ENCODE measurements at regions not wholly inside any gene's neighbourhood (a gene's known extent, or its start where the extent isn't known, plus 50 kb on each side); places are given as distances from the start of the nearest gene placed in this dataset.

- TF ChIP-seq EP300 (IDR thresholded peaks at IDR 0.05), result no peak
- no peak for TF ChIP-seq POLR2AphosphoS5 (IDR thresholded peaks at IDR 0.05)
- TF ChIP-seq POLR2A (IDR thresholded peaks at IDR 0.05), result no peak
- TF ChIP-seq, protein P1, sequence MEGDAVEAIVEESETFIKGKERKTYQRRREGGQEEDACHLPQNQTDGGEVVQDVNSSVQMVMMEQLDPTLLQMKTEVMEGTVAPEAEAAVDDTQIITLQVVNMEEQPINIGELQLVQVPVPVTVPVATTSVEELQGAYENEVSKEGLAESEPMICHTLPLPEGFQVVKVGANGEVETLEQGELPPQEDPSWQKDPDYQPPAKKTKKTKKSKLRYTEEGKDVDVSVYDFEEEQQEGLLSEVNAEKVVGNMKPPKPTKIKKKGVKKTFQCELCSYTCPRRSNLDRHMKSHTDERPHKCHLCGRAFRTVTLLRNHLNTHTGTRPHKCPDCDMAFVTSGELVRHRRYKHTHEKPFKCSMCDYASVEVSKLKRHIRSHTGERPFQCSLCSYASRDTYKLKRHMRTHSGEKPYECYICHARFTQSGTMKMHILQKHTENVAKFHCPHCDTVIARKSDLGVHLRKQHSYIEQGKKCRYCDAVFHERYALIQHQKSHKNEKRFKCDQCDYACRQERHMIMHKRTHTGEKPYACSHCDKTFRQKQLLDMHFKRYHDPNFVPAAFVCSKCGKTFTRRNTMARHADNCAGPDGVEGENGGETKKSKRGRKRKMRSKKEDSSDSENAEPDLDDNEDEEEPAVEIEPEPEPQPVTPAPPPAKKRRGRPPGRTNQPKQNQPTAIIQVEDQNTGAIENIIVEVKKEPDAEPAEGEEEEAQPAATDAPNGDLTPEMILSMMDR (IDR thresholded peaks at IDR 0.05), result no peak
- WGBS, 5 donors, result 90 to 96% (median 93%) methylated on average over 14 to 18 of the region's 18 CpGs
- Histone ChIP-seq H3K36me3 (no peaks in the 10 kb centered on the region), H3K27me3 (no peaks in the 10 kb centered on the region), H3K9me3 (peaks cover 0 to 10% (median 1%) of the 10 kb centered on the region in 4 donors), H3K4me3 (no peak overlapping the region), H3K27ac (no peak overlapping the region), H3K4me1 (no peaks in the 10 kb centered on the region)
- intact Hi-C loops (cut with DNase I; ENCODE audit: low total_unique reads), result no loop called here
- no peak for DNase-seq
Measured at GRCh38 chr2:187002242-187002641, 153.3 kb upstream of the ZSWIM2 start.

DNA sequence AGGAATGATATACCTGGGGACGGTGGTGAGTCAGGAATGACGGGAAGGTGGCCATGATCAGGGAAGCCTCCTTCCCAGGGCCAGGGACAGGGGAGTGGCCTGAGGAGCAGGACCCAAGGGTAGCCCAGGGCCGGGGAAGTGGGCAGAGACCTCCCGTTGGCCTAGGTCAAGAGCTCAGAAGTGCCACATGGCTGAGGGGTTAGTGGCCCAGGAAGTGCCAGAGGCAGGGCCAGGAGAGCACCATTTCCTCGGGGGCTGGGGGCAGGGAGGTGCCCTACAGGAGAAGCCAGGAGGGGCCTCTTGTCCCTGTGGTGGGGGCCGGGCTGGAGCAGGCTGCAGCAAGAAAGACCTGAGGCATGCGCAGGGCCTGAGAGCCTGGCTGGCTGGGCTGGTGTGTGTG, 152.3 kb upstream of the ZSWIM2 start:
- H3K36me3 ChIP-seq, result no peaks in the 10 kb centered on the region
- intact Hi-C loops (cut with DNase I; ENCODE audit: low total_unique reads), result no loop called here
- no peaks in the 10 kb centered on the region for H3K4me1 ChIP-seq
- WGBS, 5 donors, result 90 to 98% (median 96%) methylated on average over 5 to 7 of the region's 7 CpGs
- H3K27ac ChIP-seq, result no peak overlapping the region
- H3K9me3 ChIP-seq, result peaks cover 0 to 10% (median 1%) of the 10 kb centered on the region in 4 donors
- TF ChIP-seq EP300 (IDR thresholded peaks at IDR 0.05) (no peak), POLR2AphosphoS5 (IDR thresholded peaks at IDR 0.05) (no peak), POLR2A (IDR thresholded peaks at IDR 0.05) (no peak)
- TF ChIP-seq, protein P1 (IDR thresholded peaks at IDR 0.05), result no peak
- no peak overlapping the region for H3K4me3 ChIP-seq
- no peaks in the 10 kb centered on the region for H3K27me3 ChIP-seq
- DNase-seq, result no peak

DNA sequence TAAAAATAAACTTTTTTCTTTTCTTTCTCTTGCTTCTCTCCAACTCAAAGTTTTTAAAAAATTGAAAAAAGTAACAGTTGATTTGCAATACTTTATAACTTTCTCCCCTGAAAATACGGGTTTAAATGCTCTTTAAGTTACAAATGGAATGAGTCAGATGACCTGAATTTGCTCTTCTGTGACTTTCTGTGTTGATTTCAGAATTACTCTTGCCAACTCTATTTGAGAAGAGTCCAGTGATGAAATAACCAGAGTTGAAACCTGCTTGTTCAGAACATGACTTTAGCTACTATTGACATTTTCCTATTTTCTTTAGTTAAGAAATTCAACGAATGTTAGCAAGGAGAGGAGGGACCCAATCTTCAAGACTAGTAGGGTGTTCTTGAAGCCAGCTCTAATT, 146.1 kb upstream of the ZSWIM2 start:
- WGBS, 5 donors, result 32 to 42% (median 34%) methylated on average over 2 of the region's 2 CpGs
- Histone ChIP-seq H3K4me1 (no peaks in the 10 kb centered on the region), H3K27me3 (no peaks in the 10 kb centered on the region), H3K27ac (no peak overlapping the region), H3K9me3 (peaks cover 0 to 2% (median 1%) of the 10 kb centered on the region in 4 donors), H3K4me3 (no peak overlapping the region), H3K36me3 (no peaks in the 10 kb centered on the region)
- no peak for TF ChIP-seq POLR2AphosphoS5 (IDR thresholded peaks at IDR 0.05)
- TF ChIP-seq, protein P1 (IDR thresholded peaks at IDR 0.05), result no peak
- TF ChIP-seq POLR2A (IDR thresholded peaks at IDR 0.05), result no peak
- no peak for TF ChIP-seq EP300 (IDR thresholded peaks at IDR 0.05)
- intact Hi-C loops (cut with DNase I; ENCODE audit: low total_unique reads), result no loop called here
- DNase-seq, result no peak

- WGBS, 5 donors, result 25 to 35% (median 25%) methylated on average over 2 of the region's 2 CpGs
- peaks cover 0 to 13% (median 6%) of the 10 kb centered on the region in 4 donors for H3K9me3 ChIP-seq
- no peaks in the 10 kb centered on the region for H3K36me3 ChIP-seq
- no peak for DNase-seq
- no peak for TF ChIP-seq POLR2AphosphoS5 (IDR thresholded peaks at IDR 0.05)
- no peak overlapping the region for H3K27ac ChIP-seq
- H3K4me3 ChIP-seq, result no peak overlapping the region
- no peaks in the 10 kb centered on the region for H3K4me1 ChIP-seq
- intact Hi-C loops (cut with DNase I; ENCODE audit: low total_unique reads), result no loop called here
- no peaks in the 10 kb centered on the region for H3K27me3 ChIP-seq
Measured at GRCh38 chr2:186992597-186992996, 143.6 kb upstream of the ZSWIM2 start.

DNA sequence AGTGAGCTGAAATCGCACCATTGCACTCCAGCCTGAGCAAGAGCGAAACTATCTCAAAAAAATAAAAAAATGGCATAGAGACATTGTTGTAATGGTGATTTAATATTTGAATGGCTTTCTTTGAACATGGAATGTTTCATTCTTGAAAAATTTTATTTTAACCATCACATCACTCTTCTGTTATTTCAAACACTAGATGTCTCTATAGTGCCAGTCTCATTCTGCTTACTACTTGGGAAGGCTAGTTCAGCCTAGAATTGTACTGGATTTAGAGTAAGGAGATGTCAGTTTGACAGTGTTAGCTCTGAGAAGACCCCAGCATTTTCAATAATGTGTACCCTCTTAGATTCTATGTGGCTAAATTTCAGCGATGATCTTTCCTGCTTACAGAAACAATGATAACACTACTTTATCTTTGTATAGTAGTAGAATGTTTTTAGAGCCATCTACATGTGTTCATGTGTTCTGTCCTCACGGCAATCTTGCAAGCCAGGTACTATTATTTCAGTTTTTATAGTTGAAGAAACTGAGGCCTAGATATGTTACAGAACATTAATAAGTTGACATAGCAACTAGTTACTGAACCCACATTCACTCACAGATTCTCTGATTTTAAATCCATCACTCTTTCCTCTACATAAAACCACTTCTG, 142.9 kb upstream of the ZSWIM2 start:
- Histone ChIP-seq H3K4me1 (no peaks in the 10 kb centered on the region), H3K9me3 (peaks cover 0 to 13% (median 6%) of the 10 kb centered on the region in 4 donors), H3K27ac (no peak overlapping the region), H3K27me3 (no peaks in the 10 kb centered on the region), H3K36me3 (no peaks in the 10 kb centered on the region), H3K4me3 (no peak overlapping the region)
- no peak for DNase-seq
- TF ChIP-seq POLR2A (IDR thresholded peaks at IDR 0.05), result no peak
- TF ChIP-seq EP300 (IDR thresholded peaks at IDR 0.05), result no peak
- TF ChIP-seq, protein P1 (IDR thresholded peaks at IDR 0.05), result no peak
- TF ChIP-seq POLR2AphosphoS5 (IDR thresholded peaks at IDR 0.05), result no peak
- WGBS, 5 donors, result 78 to 86% (median 82%) methylated on average over 4 of the region's 4 CpGs
- intact Hi-C loops (cut with DNase I; ENCODE audit: low total_unique reads), result no loop called here
